Stomach (tissue), 4 donors: ENCODE measurements at regions not wholly inside any gene's neighbourhood (a gene's known extent, or its start where the extent isn't known, plus 50 kb on each side); places are given as distances from the start of the nearest gene placed in this dataset.

Source experiments
- CTCF ChIP-seq, 7 experiments: fragments of 450-650 bp in 4 of 7; fragments of 200-600 bp in 3 of 7; sonication (generic) in 3 of 7; IDR thresholded peaks; one replicate each; pipeline ENCODE4 v1.5.1; 2016 to 2019; ENCODE audit warnings: antibody characterized with exemption in 7 of 7, control low read depth in 2 of 7, mild to moderate bottlenecking in 1 of 7
- POLR2A ChIP-seq, 4 donors: fragments of 450-650 bp; IDR thresholded peaks; one replicate each; pipeline ENCODE4 v1.6.1; 2016; ENCODE audit warnings: antibody characterized with exemption in 4 of 4, control low read depth in 2 of 4, mild to moderate bottlenecking in 1 of 4, moderate library complexity in 1 of 4
- POLR2AphosphoS5 ChIP-seq, 3 donors: sonication (generic); formaldehyde crosslinking; IDR thresholded peaks; one replicate each; pipeline ENCODE4 v1.6.1; 2016; ENCODE audit warnings: antibody characterized with exemption in 3 of 3

- no peak for TF ChIP-seq CTCF (IDR thresholded peaks at IDR 0.05)
- TF ChIP-seq POLR2AphosphoS5 (IDR thresholded peaks at IDR 0.05), result no peak
- TF ChIP-seq POLR2A (IDR thresholded peaks at IDR 0.05), result no peak
These were observed 108.1 kb upstream of the CARD11 start for GRCh38 chr7:3151784-3152183.
